GM10248 (cell line): ENCODE measurements at regions not wholly inside any gene's neighbourhood (a gene's known extent, or its start where the extent isn't known, plus 50 kb on each side); places are given as distances from the start of the nearest gene placed in this dataset.
"Not testable (repeated sequence)": the region's sequence is repeated elsewhere in the genome, so short reads cannot be mapped to it uniquely, and the experiment has no call there.

Experiments
- CTCF ChIA-PET: fragments of 300-600 bp; sonication (Branson Sonifier 250); formaldehyde crosslinking; extraction: SDS; loops from one replicate; lab custom pipeline; 2021; ENCODE audit warnings: antibody characterized with exemption; lab: Yijun Ruan, JAX
- POLR2A ChIA-PET: fragments of 350-650 bp; sonication (Branson Sonifier 250); formaldehyde crosslinking; extraction: SDS; loops from one replicate; lab custom pipeline; 2020; ENCODE audit warnings: antibody characterized with exemption; lab: Yijun Ruan, JAX
- DNase-seq: peaks from one replicate; pipeline ENCODE4 v3.0.0; 2012; ENCODE audit errors: extremely low spot score
- CTCF ChIP-seq: IDR thresholded peaks from 2 replicates; pipeline ENCODE4 v1.5.1; 2012; ENCODE audit warnings: mild to moderate bottlenecking, low read depth; ENCODE audit errors: extremely low read depth, missing control alignments, control extremely low read depth

GRCh38 chr11:93608364-93608763 lies 53.1 kb upstream of the CEP295 start:
- ChIA-PET CTCF (interaction anchor here (1.4 kb wide), 1 partner anchor 9 kb away, joined by 3 read pairs; no protein-coding TSS in a partner anchor), POLR2A (no interaction called here)
- TF ChIP-seq CTCF: no peak
- DNase-seq: no peak

GRCh38 chr11:93606721-93607120 lies 54.8 kb upstream of the CEP295 start:
- ChIA-PET CTCF (interaction anchor here (1.2 kb wide), 1 partner anchor 8 kb away, joined by 3 read pairs; no protein-coding TSS in a partner anchor), POLR2A (no interaction called here)
- TF ChIP-seq CTCF: no peak
- DNase-seq: no peak

- ChIA-PET CTCF (interaction anchor here (1.2 kb wide), 1 partner anchor 9 kb away, joined by 3 read pairs; no protein-coding TSS in a partner anchor), POLR2A (no interaction called here)
- no peak for TF ChIP-seq CTCF
- DNase-seq: no peak
Measured at GRCh38 chr11:93606314-93606713, 55.2 kb upstream of the CEP295 start.

- TF ChIP-seq CTCF: no peak
- CTCF ChIA-PET: interaction anchor here (0.6 to 0.8 kb wide), 2 partner anchors 15 to 37 kb away, joined by 3 read pairs; no protein-coding TSS in a partner anchor
- DNase-seq: no peak
- POLR2A ChIA-PET: no interaction called here
Measured at GRCh38 chr11:93605642-93606041, 55.8 kb upstream of the CEP295 start.

- ChIA-PET CTCF (no interaction called here), POLR2A (no interaction called here)
- no peak for DNase-seq
- no peak for TF ChIP-seq CTCF
Measured at GRCh38 chr11:93604008-93604660, 57.3 kb upstream of the CEP295 start.

GRCh38 chr11:93603225-93604007 lies 58.1 kb upstream of the CEP295 start:
- ChIA-PET POLR2A (no interaction called here), CTCF (no interaction called here)
- no peak for TF ChIP-seq CTCF
- DNase-seq: no peak

GRCh38 chr11:93596171-93596570 lies 53.0 kb upstream of the SMCO4 start:
- POLR2A ChIA-PET, DNase-seq, CTCF ChIA-PET: not testable (repeated sequence)
